Breast epithelium (tissue), 4 donors: ENCODE measurements at regions not wholly inside any gene's neighbourhood (a gene's known extent, or its start where the extent isn't known, plus 50 kb on each side); places are given as distances from the start of the nearest gene placed in this dataset.

Experiments used
- DNase-seq, 2 donors: peaks; one replicate each; pipeline ENCODE4 v3.0.0-alpha.2; 2019; ENCODE audit warnings: low spot score in 2 of 2
- H3K27ac ChIP-seq, 2 donors: fragments of 200-600 bp; sonication (generic) in 1 of 2; one replicate each; pipeline ENCODE4 v1.5.1; 2016 to 2019; ENCODE audit warnings: mild to moderate bottlenecking in 1 of 2
- H3K27me3 ChIP-seq, 2 donors: fragments of 200-600 bp; sonication (generic) in 1 of 2; one replicate each; pipeline versions ENCODE4 v1.5.1 to v1.6.0; 2017 to 2019; ENCODE audit warnings: control low read depth in 1 of 2, mild to moderate bottlenecking in 1 of 2
- H3K36me3 ChIP-seq: fragments of 200-600 bp; one replicate; pipeline ENCODE4 v1.5.1; 2019
- H3K4me1 ChIP-seq, 2 donors: fragments of 200-600 bp; sonication (generic); one replicate each; pipeline ENCODE4 v1.5.1; 2016 to 2019; ENCODE audit warnings: control low read depth in 1 of 2
- H3K4me3 ChIP-seq, 3 donors: fragments of 200-600 bp; sonication (generic); 1 replicate in 2 of 3; 2 replicates in 1 of 3; pipeline ENCODE4 v1.5.1; 2016 to 2019; ENCODE audit warnings: mild to moderate bottlenecking in 3 of 3, moderate library complexity in 2 of 3
- H3K9me3 ChIP-seq, 2 donors: fragments of 200-600 bp; sonication (generic) in 1 of 2; one replicate each; pipeline ENCODE4 v1.5.1; 2016 to 2019; ENCODE audit warnings: control low read depth in 1 of 2
- CTCF ChIP-seq, 3 donors: fragments of 450-650 bp; IDR thresholded peaks; one replicate each; pipeline ENCODE4 v1.5.1; 2016 to 2017; ENCODE audit warnings: antibody characterized with exemption in 3 of 3, mild to moderate bottlenecking in 3 of 3, moderate library complexity in 3 of 3
- POLR2A ChIP-seq: fragments of 450-650 bp; IDR thresholded peaks from one replicate; pipeline ENCODE4 v1.6.1; 2016; ENCODE audit warnings: antibody characterized with exemption, mild to moderate bottlenecking, moderate library complexity
- POLR2AphosphoS5 ChIP-seq, 3 donors: sonication (generic); formaldehyde crosslinking; IDR thresholded peaks; one replicate each; pipeline ENCODE4 v1.6.1; 2017; ENCODE audit warnings: antibody characterized with exemption in 3 of 3
- intact Hi-C: fragments of 100-400 bp; cut with DNase I; formaldehyde crosslinking; loops from one replicate; pipeline ENCODE4 v1.15.1; 2023; ENCODE audit warnings: low total_unique reads

GRCh38 chr2:36302911-36303310, 52.7 kb upstream of the CRIM1 start:
- H3K9me3 ChIP-seq: no peaks in the 10 kb centered on the region

GRCh38 chr2:36301843-36302242, 53.7 kb upstream of the CRIM1 start:
- no peak for DNase-seq
- H3K4me1 ChIP-seq: no peaks in the 10 kb centered on the region
- H3K36me3 ChIP-seq: no peaks in the 10 kb centered on the region
- no peaks in the 10 kb centered on the region for H3K27me3 ChIP-seq
- intact Hi-C loops: no loop called here
- H3K27ac ChIP-seq: no peak overlapping the region
- H3K4me3 ChIP-seq: no peak overlapping the region
- TF ChIP-seq POLR2A (no peak), CTCF (IDR thresholded peaks at IDR 0.05) (no peak), POLR2AphosphoS5 (IDR thresholded peaks at IDR 0.05) (no peak)
- H3K9me3 ChIP-seq: no peaks in the 10 kb centered on the region

More at GRCh38 chr2:36302911-36303310, 52.7 kb upstream of the CRIM1 start:
- Histone ChIP-seq H3K36me3 (no peaks in the 10 kb centered on the region), H3K27me3 (no peaks in the 10 kb centered on the region), H3K4me1 (no peaks in the 10 kb centered on the region), H3K4me3 (no peak overlapping the region), H3K27ac (no peak overlapping the region)
- intact Hi-C loops: no loop called here
- no peak for TF ChIP-seq POLR2A
- DNase-seq: no peak

- Histone ChIP-seq H3K27me3 (no peaks in the 10 kb centered on the region), H3K27ac (no peak overlapping the region), H3K9me3 (no peaks in the 10 kb centered on the region), H3K4me1 (no peaks in the 10 kb centered on the region), H3K36me3 (no peaks in the 10 kb centered on the region), H3K4me3 (no peak overlapping the region)
- no peak for TF ChIP-seq POLR2A
- no peak for TF ChIP-seq CTCF (IDR thresholded peaks at IDR 0.05)
- no peak for TF ChIP-seq POLR2AphosphoS5 (IDR thresholded peaks at IDR 0.05)
- intact Hi-C loops: no loop called here
- no peak for DNase-seq
Observed at GRCh38 chr2:36300697-36301096, 54.9 kb upstream of the CRIM1 start.

GRCh38 chr2:36296798-36297197, 58.8 kb upstream of the CRIM1 start:
- H3K36me3 ChIP-seq: no peaks in the 10 kb centered on the region
- no peak overlapping the region for H3K27ac ChIP-seq
- no peak for DNase-seq
- no peak for TF ChIP-seq POLR2A
- no peak for TF ChIP-seq CTCF (IDR thresholded peaks at IDR 0.05)
- H3K27me3 ChIP-seq: no peaks in the 10 kb centered on the region
- intact Hi-C loops: no loop called here
- no peaks in the 10 kb centered on the region for H3K4me1 ChIP-seq
- H3K9me3 ChIP-seq: no peaks in the 10 kb centered on the region
- no peak overlapping the region for H3K4me3 ChIP-seq

GRCh38 chr2:36294316-36294721, 61.3 kb upstream of the CRIM1 start:
- Histone ChIP-seq H3K27me3 (no peaks in the 10 kb centered on the region), H3K9me3 (no peaks in the 10 kb centered on the region), H3K4me1 (no peaks in the 10 kb centered on the region), H3K27ac (no peak overlapping the region), H3K4me3 (no peak overlapping the region), H3K36me3 (no peaks in the 10 kb centered on the region)
- TF ChIP-seq POLR2A: no peak
- no peak for TF ChIP-seq POLR2AphosphoS5 (IDR thresholded peaks at IDR 0.05)
- no peak for TF ChIP-seq CTCF (IDR thresholded peaks at IDR 0.05)
- no peak for DNase-seq
- intact Hi-C loops: no loop called here

- DNase-seq: no peak
- H3K27me3 ChIP-seq: no peaks in the 10 kb centered on the region
- H3K27ac ChIP-seq: no peak overlapping the region
- intact Hi-C loops: no loop called here
- H3K9me3 ChIP-seq: no peaks in the 10 kb centered on the region
- no peaks in the 10 kb centered on the region for H3K36me3 ChIP-seq
- H3K4me1 ChIP-seq: no peaks in the 10 kb centered on the region
- no peak overlapping the region for H3K4me3 ChIP-seq
- no peak for TF ChIP-seq POLR2AphosphoS5 (IDR thresholded peaks at IDR 0.05)
- TF ChIP-seq CTCF (IDR thresholded peaks at IDR 0.05): no peak
- TF ChIP-seq POLR2A: no peak
Observed at GRCh38 chr2:36290306-36290856, 65.2 kb upstream of the CRIM1 start.
